ENCODE measurements at regions not wholly inside any gene's neighbourhood (a gene's known extent, or its start where the extent isn't known, plus 50 kb on each side); places are given as distances from the start of the nearest gene placed in this dataset.
A peak's percentile ranks its signal among the peaks of the same experiment; 100 is the strongest.

- peak in 1 of 2 donors; percentile 78 for DNase-seq
- Histone ChIP-seq H3K27ac (peak overlapping the region; percentile 77 to 88 (median 82)), H3K9me3 (no peaks in the 10 kb centered on the region), H3K4me3 (peak overlapping the region in 3 of 4 donors; percentile 52 to 62 (median 61)), H3K36me3 (no peaks in the 10 kb centered on the region), H3K4me1 (peaks cover 27 to 41% (median 36%) of the 10 kb centered on the region in 4 donors), H3K27me3 (peaks cover 0 to 26% (median 11%) of the 10 kb centered on the region in 4 donors)
- peak in 1 of 4 donors; percentile 25 for TF ChIP-seq POLR2A (IDR thresholded peaks at IDR 0.05)
- no peak for TF ChIP-seq EP300 (IDR thresholded peaks at IDR 0.05)
- TF ChIP-seq CTCF (IDR thresholded peaks at IDR 0.05): no peak
- 4 to 11% methylated on average over 14 to 24 of the region's 26 CpGs for WGBS, 2 donors
- ATAC-seq (ENCODE audit: low FRiP score in 2 of 2): peak; percentile 37 to 62
Observed at GRCh38 chr9:96022445-96023051, 147.1 kb downstream of the ERCC6L2 start.

- H3K9me3 ChIP-seq: no peaks in the 10 kb centered on the region
- peak in 1 of 2 donors; percentile 34 for ATAC-seq (ENCODE audit: low FRiP score in 2 of 2)
- peak overlapping the region; percentile 77 to 88 (median 82) for H3K27ac ChIP-seq
- peaks cover 26 to 34% (median 30%) of the 10 kb centered on the region in 4 donors for H3K4me1 ChIP-seq
- WGBS, 2 donors: 0 to 3% methylated on average over 18 to 49 of the region's 75 CpGs
- H3K4me3 ChIP-seq: peak overlapping the region; percentile 52 to 62 (median 56)
- no peaks in the 10 kb centered on the region for H3K36me3 ChIP-seq
- peak in 1 of 2 donors; percentile 86 for DNase-seq
- TF ChIP-seq POLR2AphosphoS5 (IDR thresholded peaks at IDR 0.05): no peak
- no peak for TF ChIP-seq POLR2A (IDR thresholded peaks at IDR 0.05)
- no peak for TF ChIP-seq CTCF (IDR thresholded peaks at IDR 0.05)
- no peak for TF ChIP-seq EP300 (IDR thresholded peaks at IDR 0.05)
- H3K27me3 ChIP-seq: peaks cover 0 to 21% (median 6%) of the 10 kb centered on the region in 4 donors
Observed at GRCh38 chr9:96021551-96022444, 146.3 kb downstream of the ERCC6L2 start.

GRCh38 chr9:96020792-96021550, 145.5 kb downstream of the ERCC6L2 start:
- Histone ChIP-seq H3K27ac (peak overlapping the region; percentile 77 to 88 (median 82)), H3K4me1 (peaks cover 26 to 32% (median 30%) of the 10 kb centered on the region in 4 donors), H3K4me3 (peak overlapping the region; percentile 52 to 62 (median 56)), H3K9me3 (no peaks in the 10 kb centered on the region), H3K27me3 (peaks cover 0 to 21% (median 6%) of the 10 kb centered on the region in 4 donors), H3K36me3 (no peaks in the 10 kb centered on the region)
- peak; percentile 62 to 63 for ATAC-seq (ENCODE audit: low FRiP score in 2 of 2)
- 1 to 4% methylated on average over 10 to 54 of the region's 73 CpGs for WGBS, 2 donors
- TF ChIP-seq POLR2A (IDR thresholded peaks at IDR 0.05): no peak
- no peak for TF ChIP-seq POLR2AphosphoS5 (IDR thresholded peaks at IDR 0.05)
- TF ChIP-seq EP300 (IDR thresholded peaks at IDR 0.05): no peak
- TF ChIP-seq CTCF (IDR thresholded peaks at IDR 0.05): no peak
- peak in 1 of 2 donors; percentile 90 for DNase-seq

GRCh38 chr9:96020300-96020791, 144.9 kb downstream of the ERCC6L2 start:
- Histone ChIP-seq H3K36me3 (no peaks in the 10 kb centered on the region), H3K27me3 (peaks cover 0 to 21% (median 6%) of the 10 kb centered on the region in 4 donors), H3K9me3 (no peaks in the 10 kb centered on the region), H3K27ac (peak overlapping the region in 3 of 4 donors; percentile 77 to 88 (median 86)), H3K4me3 (peak overlapping the region in 3 of 4 donors; percentile 52 to 62 (median 61)), H3K4me1 (peaks cover 26 to 32% (median 30%) of the 10 kb centered on the region in 4 donors)
- ATAC-seq (ENCODE audit: low FRiP score in 2 of 2) (no peak), DNase-seq (no peak)
- 15 to 39% methylated on average over 6 to 13 of the region's 13 CpGs for WGBS, 2 donors
- TF ChIP-seq EP300 (IDR thresholded peaks at IDR 0.05): no peak
- TF ChIP-seq POLR2AphosphoS5 (IDR thresholded peaks at IDR 0.05): no peak
- TF ChIP-seq CTCF (IDR thresholded peaks at IDR 0.05): no peak
- no peak for TF ChIP-seq POLR2A (IDR thresholded peaks at IDR 0.05)
